Keratinocyte (primary cell): ENCODE measurements at regions not wholly inside any gene's neighbourhood (a gene's known extent, or its start where the extent isn't known, plus 50 kb on each side); places are given as distances from the start of the nearest gene placed in this dataset.
"Not testable (repeated sequence)": the region's sequence is repeated elsewhere in the genome, so short reads cannot be mapped to it uniquely, and the experiment has no call there.

Experiments used
- EZH2 ChIP-seq: IDR thresholded peaks from one replicate; pipeline ENCODE4 v1.6.1; 2012; ENCODE audit warnings: inconsistent platforms, mild to moderate bottlenecking, low read length, moderate library complexity
- TF ChIP-seq, protein P1 (sequence below), 3 experiments: IDR thresholded peaks in 1 of 3; conservative IDR thresholded peaks in 1 of 3; optimal IDR thresholded peaks in 1 of 3; 2 replicates in 2 of 3; 3 replicates in 1 of 3; pipeline versions ENCODE3 to v1.5.1; 2011; ENCODE audit warnings: low read length in 3 of 3, mild to moderate bottlenecking in 3 of 3, moderate library complexity in 2 of 3, control low read depth in 1 of 3, inconsistent platforms in 1 of 3; ENCODE audit not compliant: insufficient read depth in 2 of 3; ENCODE audit errors: extremely low read depth in 1 of 3

DNA sequence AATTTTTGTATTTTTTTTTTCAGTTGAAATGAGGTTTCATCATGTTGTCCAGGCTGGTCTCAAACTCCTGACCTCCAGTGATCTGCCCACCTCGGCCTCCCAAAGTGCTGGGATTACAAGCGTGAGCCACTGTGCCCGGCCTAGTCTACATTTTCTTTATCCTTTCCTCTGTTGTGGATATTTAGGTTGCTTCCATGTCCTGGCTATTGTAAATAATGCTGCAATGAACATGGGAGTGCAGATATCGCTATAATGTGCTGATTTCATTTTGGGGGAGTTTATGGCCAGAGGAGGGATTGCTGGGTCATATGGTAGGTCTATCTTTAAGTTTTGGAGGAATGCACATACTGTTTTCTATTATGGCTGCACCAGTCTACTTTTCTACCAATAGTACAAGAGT lies 58.9 kb upstream of the SYT9 start:
- TF ChIP-seq, protein P1, sequence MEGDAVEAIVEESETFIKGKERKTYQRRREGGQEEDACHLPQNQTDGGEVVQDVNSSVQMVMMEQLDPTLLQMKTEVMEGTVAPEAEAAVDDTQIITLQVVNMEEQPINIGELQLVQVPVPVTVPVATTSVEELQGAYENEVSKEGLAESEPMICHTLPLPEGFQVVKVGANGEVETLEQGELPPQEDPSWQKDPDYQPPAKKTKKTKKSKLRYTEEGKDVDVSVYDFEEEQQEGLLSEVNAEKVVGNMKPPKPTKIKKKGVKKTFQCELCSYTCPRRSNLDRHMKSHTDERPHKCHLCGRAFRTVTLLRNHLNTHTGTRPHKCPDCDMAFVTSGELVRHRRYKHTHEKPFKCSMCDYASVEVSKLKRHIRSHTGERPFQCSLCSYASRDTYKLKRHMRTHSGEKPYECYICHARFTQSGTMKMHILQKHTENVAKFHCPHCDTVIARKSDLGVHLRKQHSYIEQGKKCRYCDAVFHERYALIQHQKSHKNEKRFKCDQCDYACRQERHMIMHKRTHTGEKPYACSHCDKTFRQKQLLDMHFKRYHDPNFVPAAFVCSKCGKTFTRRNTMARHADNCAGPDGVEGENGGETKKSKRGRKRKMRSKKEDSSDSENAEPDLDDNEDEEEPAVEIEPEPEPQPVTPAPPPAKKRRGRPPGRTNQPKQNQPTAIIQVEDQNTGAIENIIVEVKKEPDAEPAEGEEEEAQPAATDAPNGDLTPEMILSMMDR (optimal IDR thresholded peaks at IDR 0.05 in 1 of 3, IDR thresholded peaks at IDR 0.05 in 1 of 3, conservative IDR thresholded peaks at IDR 0.05 in 1 of 3; ENCODE audit: extremely low read depth in 1 of 3, insufficient read depth in 2 of 3, low read length in 3 of 3), result not testable (repeated sequence)
- not testable (repeated sequence) for TF ChIP-seq EZH2
